ENCODE measurements at regions not wholly inside any gene's neighbourhood (a gene's known extent, or its start where the extent isn't known, plus 50 kb on each side); places are given as distances from the start of the nearest gene placed in this dataset.

DNA sequence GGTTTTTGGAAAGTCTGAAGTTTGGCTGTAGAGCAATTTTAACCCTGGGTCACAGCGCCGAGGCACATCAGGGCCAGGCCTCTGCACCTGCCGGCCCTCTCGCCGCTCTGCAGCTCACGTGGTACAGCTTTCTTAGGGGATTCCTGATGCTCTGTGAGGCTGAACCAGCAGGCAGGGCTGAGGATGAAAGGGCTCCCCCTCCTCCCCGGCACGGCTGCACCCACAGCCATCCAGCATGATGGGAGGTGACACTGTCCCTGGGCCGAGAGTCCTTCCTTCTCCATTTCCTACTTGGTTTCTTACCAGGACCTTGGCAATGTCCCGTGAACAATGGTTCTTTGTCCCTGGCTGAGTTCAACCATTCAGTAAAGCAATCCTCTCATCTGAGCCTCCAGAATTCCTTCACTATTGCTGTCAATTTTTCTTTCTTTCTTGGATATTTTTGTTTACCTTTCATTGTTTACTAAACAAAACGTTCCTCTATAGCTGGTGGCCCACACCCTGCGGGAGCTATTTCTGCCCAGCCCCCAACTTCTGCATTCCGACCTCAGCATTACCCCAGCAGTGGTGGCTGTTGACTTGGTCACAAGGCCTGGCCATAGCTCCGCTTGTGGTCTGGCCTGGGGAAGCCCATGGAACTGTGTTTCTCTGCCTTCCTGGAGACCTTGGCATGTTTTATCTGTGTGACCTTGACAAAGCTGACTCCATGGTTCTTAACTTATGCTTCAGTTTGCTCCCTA, 172.8 kb upstream of the B3GAT1 start:
- H3K4ac ChIP-seq (ENCODE audit: low read depth, low read length), result no peak overlapping the region
- DNase-seq, result peak; percentile 28
- H3K27me3 ChIP-seq (ENCODE audit: insufficient read depth, low read length), result no peaks in the 10 kb centered on the region
- no peaks in the 10 kb centered on the region for H3K9me3 ChIP-seq (ENCODE audit: control insufficient read depth, low read depth, low read length)
- no peak overlapping the region for H2AK5ac ChIP-seq (ENCODE audit: insufficient read length, low read length)
- Mint-ChIP-seq H3K9me3 (no peaks in the 10 kb centered on the region), H3K27ac (no peak overlapping the region), H3K27me3 (ENCODE audit: low read depth) (peaks cover 24% of the 10 kb centered on the region), H3K4me3 (no peak overlapping the region), H3K4me1 (peaks cover 10 to 31% of the 10 kb centered on the region in 2 experiments), H3K36me3 (ENCODE audit: insufficient read depth in 1 of 3, low read depth in 3 of 3) (no peaks in the 10 kb centered on the region)
- no peak overlapping the region for H3K23ac ChIP-seq (ENCODE audit: insufficient read length, low read depth, low read length)
- no peak overlapping the region for H3K56ac ChIP-seq (ENCODE audit: insufficient read length, low read depth, low read length)
- no peak overlapping the region for H3K4me2 ChIP-seq (ENCODE audit: insufficient read depth, insufficient read length, low read length)
- no peaks in the 10 kb centered on the region for H3K4me1 ChIP-seq (ENCODE audit: insufficient read depth, low read length)
- no peaks in the 10 kb centered on the region for H3K23me2 ChIP-seq (ENCODE audit: insufficient read length, low read depth, low read length, poor library complexity, severe bottlenecking)
- no peak overlapping the region for H2BK20ac ChIP-seq (ENCODE audit: low read depth, low read length, poor library complexity, severe bottlenecking)
- WGBS (ENCODE audit: extremely low coverage, insufficient read length, low lambda C conversion rate), result no CpG with 5 or more reads among the region's 14 CpGs
- H3K18ac ChIP-seq (ENCODE audit: insufficient read length, low read depth, low read length), result no peak overlapping the region
- no peaks in the 10 kb centered on the region for H3K79me1 ChIP-seq (ENCODE audit: insufficient read depth, low read depth, low read length, poor library complexity, severe bottlenecking)
- no peak overlapping the region for H2BK12ac ChIP-seq (ENCODE audit: insufficient read length, low read depth, low read length)
- TF ChIP-seq, protein P1, sequence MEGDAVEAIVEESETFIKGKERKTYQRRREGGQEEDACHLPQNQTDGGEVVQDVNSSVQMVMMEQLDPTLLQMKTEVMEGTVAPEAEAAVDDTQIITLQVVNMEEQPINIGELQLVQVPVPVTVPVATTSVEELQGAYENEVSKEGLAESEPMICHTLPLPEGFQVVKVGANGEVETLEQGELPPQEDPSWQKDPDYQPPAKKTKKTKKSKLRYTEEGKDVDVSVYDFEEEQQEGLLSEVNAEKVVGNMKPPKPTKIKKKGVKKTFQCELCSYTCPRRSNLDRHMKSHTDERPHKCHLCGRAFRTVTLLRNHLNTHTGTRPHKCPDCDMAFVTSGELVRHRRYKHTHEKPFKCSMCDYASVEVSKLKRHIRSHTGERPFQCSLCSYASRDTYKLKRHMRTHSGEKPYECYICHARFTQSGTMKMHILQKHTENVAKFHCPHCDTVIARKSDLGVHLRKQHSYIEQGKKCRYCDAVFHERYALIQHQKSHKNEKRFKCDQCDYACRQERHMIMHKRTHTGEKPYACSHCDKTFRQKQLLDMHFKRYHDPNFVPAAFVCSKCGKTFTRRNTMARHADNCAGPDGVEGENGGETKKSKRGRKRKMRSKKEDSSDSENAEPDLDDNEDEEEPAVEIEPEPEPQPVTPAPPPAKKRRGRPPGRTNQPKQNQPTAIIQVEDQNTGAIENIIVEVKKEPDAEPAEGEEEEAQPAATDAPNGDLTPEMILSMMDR (conservative IDR thresholded peaks at IDR 0.05), result no peak
- H3K9ac ChIP-seq (ENCODE audit: extremely low read depth, insufficient read length, low read length), result no peak overlapping the region
- no peaks in the 10 kb centered on the region for H4K20me1 ChIP-seq (ENCODE audit: control insufficient read depth, insufficient read depth, insufficient read length)
- H2BK15ac ChIP-seq (ENCODE audit: low read depth, low read length), result no peak overlapping the region
- no peak overlapping the region for H3T11ph ChIP-seq (ENCODE audit: low read length)
- no peaks in the 10 kb centered on the region for H3K79me2 ChIP-seq (ENCODE audit: insufficient read depth, low read length)
- no peak overlapping the region for H4K8ac ChIP-seq (replicated peaks; ENCODE audit: insufficient read length, low read depth, low read length)
- no peak overlapping the region for H2AFZ ChIP-seq (ENCODE audit: low read length)
- no peak overlapping the region for H4K5ac ChIP-seq (ENCODE audit: insufficient read length, low read depth, low read length)
- H2BK120ac ChIP-seq (ENCODE audit: low read depth, low read length, poor library complexity, severe bottlenecking), result no peak overlapping the region
- no peak overlapping the region for H3K27ac ChIP-seq (ENCODE audit: insufficient read length, low read depth, low read length)
- no peak overlapping the region for H3K14ac ChIP-seq (ENCODE audit: insufficient read depth, low read length)
- no peak overlapping the region for H2BK5ac ChIP-seq (ENCODE audit: insufficient read length, low read length)
- no peak overlapping the region for H4K91ac ChIP-seq (ENCODE audit: insufficient read length, low read depth, low read length)
